Astrocyte of the spinal cord (primary cell): ENCODE measurements at regions not wholly inside any gene's neighbourhood (a gene's known extent, or its start where the extent isn't known, plus 50 kb on each side); places are given as distances from the start of the nearest gene placed in this dataset.

ENCODE experiments used
- DNase-seq: peaks from one replicate; pipeline ENCODE4 v3.0.0; 2011; ENCODE audit warnings: low read depth, low spot score
- H3K4me3 ChIP-seq: 2 replicates; pipeline ENCODE4 v1.5.1; 2011; ENCODE audit warnings: low read depth, mild to moderate bottlenecking, low read length, moderate library complexity
- CTCF ChIP-seq: IDR thresholded peaks from 2 replicates; pipeline ENCODE4 v1.5.1; 2012; ENCODE audit warnings: low read depth, mild to moderate bottlenecking, low read length, inconsistent platforms
- in situ Hi-C: cut with HindIII; loops from 2 replicates; pipeline ENCODE4 v1.10.0; 2017; ENCODE audit warnings: low sequenced_read_pairs

GRCh38 chr10:78762086-78762630, 306.6 kb upstream of the ZMIZ1 start:
- no peak for DNase-seq
- in situ Hi-C loops, result no loop called here
- TF ChIP-seq CTCF, result no peak
- no peak overlapping the region for H3K4me3 ChIP-seq

DNA sequence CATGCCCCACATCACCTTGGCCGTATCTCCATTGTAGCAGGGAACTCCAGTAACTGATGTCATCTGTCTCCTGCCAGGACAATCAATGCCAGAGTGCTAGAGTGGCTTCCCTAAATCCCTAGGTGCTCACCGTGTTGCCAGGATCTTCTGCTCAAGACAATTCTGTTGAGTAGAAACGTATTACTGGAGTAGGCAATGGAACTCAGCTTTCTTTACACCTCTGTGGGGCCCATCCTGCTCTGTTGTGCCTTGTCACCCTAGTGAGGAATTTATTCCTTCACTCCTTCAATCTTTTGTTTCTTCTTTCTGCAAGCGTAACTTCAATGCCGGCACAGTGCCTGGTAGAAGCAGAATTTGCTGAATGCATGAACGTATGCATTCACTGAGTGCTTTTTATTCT, 305.5 kb upstream of the ZMIZ1 start:
- TF ChIP-seq CTCF, result no peak
- in situ Hi-C loops, result no loop called here
- no peak overlapping the region for H3K4me3 ChIP-seq
- no peak for DNase-seq

- in situ Hi-C loops, result no loop called here
- no peak overlapping the region for H3K4me3 ChIP-seq
- no peak for DNase-seq
- no peak for TF ChIP-seq CTCF
Observed at GRCh38 chr10:78763651-78764395, 304.9 kb upstream of the ZMIZ1 start.

DNA sequence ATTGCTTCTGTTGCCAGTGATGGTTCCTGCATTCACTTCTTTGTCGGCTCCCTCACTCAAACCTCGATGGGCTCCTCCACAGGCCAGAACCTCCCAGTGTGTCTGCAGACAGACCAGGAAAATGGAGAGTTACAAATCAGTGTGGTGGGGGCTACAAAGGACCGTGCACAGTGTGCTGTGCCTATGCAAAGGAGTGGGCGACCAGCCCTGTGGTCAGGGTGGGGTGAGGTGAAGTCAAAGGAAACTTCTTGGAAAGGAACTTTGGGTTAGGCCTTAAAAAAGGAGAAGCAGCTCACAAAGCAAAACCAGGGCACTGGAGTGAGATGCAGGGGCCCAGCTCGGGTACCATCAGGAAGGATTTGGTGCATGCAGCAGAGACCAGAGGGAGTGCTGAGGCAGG, 304.3 kb upstream of the ZMIZ1 start:
- in situ Hi-C loops, result no loop called here
- DNase-seq, result no peak
- H3K4me3 ChIP-seq, result no peak overlapping the region
- no peak for TF ChIP-seq CTCF

DNA sequence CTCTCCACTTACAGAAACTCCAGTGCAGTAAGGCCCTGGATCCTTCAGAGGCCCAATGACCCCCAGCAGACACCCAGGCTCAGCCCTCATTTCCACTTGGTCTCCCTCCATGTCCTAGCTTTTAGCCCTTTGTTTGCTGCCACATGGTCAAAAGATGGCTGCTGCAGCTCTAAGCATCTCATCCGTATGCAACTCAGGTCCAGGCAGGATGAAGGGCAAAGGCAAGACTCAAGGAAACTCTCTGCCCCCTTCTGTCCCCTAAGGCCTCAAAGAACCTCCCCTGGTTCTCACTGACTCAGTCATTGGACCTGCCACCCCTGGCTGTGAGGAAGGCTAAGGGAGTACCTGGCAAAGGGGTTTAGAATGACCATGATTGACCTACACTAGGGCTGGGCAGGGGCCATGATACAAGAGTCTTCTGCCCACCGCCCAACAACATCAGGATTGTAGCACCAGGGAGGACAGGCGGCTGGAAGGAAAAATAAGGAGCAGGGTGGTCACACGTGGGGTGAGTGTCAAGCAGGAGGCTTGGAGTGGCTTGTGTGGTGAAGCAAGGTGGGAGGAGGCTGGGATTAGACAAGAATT, 303.8 kb upstream of the ZMIZ1 start:
- DNase-seq, result no peak
- no peak overlapping the region for H3K4me3 ChIP-seq
- in situ Hi-C loops, result no loop called here
- no peak for TF ChIP-seq CTCF

- no peak for DNase-seq
- in situ Hi-C loops, result no loop called here
Observed at GRCh38 chr10:78765726-78766335, 302.9 kb upstream of the ZMIZ1 start.

More at GRCh38 chr10:78765726-78766335, 302.9 kb upstream of the ZMIZ1 start:
- no peak for TF ChIP-seq CTCF
- no peak overlapping the region for H3K4me3 ChIP-seq
